Stimulated activated CD4-positive, alpha-beta T cell treated with anti-CD3 and anti-CD28 coated beads, TNF-alpha, amount 100 ng/mL, for 48 hours (primary cell): ENCODE measurements at regions not wholly inside any gene's neighbourhood (a gene's known extent, or its start where the extent isn't known, plus 50 kb on each side); places are given as distances from the start of the nearest gene placed in this dataset.
"Not testable (repeated sequence)": the region's sequence is repeated elsewhere in the genome, so short reads cannot be mapped to it uniquely, and the experiment has no call there.

Experiments used
- DNase-seq, 3 donors: peaks; one replicate each; pipeline ENCODE4 v3.0.0-alpha.2; 2020; ENCODE audit warnings: low read depth in 3 of 3

DNA sequence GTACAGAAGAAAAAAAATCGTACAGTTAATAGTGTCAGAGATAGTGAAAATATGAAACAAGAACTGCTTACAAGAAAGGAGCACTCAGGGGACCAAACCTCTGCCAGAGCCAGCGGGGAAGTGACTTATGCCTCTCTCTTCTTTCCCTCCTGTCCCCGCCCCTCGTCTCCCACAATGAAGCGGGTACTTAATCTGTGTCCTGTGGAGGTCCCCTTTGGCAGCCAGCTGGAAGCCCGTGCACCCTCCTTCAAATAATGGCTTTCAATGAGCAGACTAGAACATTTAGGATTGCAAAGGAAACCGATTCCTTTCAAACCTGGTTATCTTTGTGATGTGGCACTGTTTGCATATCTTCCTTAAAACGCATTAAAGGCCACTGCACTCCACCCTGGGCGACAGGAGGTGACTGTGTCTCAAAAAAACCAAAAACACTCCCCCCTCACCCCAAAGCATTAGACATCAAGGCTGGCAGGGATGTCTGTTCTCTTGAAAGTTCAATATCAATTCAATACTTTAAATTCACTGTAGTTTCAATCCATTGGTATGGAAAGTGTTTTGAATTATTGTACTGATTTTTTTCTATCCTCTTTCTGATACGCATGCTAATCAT lies 51.7 kb downstream of the PPIAL4C start:
- peak in 1 of 3 donors; percentile 7 for DNase-seq

DNA sequence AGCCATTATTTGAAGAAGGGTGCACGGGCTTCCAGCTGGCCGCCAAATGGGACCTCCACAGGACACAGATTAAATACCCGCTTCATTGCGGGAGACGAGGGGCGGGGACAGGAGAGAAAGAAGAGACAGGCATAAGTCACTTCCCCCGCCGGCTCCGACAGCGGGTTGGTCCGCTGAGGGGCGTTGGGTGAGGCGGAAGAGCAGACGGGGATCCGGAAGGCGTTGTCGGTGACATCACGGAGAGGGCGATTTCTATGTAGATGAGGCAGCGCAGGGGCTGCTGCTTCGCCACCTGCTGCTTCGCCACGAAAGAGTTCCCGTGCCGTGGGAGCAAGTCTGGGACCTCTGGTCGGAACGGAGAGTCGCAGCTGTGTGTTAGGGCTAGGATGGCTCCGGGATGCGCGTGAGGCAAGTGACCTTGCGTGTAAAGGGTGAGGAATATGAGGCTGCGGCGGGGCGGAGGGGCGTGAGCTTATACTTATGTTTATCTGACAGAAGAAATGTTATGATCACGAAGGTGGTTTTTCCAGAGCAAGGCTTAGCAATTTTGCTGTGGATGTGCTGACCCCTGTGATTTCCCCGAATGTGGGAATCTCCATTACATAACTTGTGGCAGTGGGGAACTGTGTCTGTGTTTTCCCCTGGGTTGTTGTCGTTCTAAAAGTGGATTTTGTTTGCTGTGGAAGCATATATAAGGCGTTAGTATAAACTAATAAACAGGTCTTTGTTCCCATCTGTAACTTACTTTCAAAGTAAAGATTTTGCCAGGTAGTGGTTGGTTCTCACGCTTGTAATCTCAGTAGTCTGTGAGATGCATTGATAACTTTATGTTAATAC lies 52.9 kb downstream of the PPIAL4C start:
- DNase-seq: peak; percentile 67 to 89 (median 81)

DNA sequence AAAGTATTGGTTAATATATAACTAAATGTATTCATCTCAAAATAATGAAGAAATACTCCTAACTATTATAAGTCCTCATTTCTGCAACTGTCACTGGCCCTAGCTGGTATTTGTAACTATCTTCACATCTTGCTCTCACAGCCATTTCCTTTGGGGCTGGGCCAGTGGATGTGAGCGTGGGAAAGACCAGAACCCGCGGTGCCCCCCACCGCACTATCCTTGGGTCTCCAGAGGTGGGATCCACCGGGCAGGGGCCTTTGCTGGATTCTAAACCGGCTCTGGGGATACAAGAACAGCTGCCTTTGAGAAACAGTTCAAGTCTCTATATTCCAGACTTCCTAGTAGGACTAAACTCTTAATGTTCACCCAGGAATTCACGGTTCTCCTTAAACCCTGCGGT lies 54.8 kb downstream of the PPIAL4C start:
- DNase-seq: not testable (repeated sequence)

DNA sequence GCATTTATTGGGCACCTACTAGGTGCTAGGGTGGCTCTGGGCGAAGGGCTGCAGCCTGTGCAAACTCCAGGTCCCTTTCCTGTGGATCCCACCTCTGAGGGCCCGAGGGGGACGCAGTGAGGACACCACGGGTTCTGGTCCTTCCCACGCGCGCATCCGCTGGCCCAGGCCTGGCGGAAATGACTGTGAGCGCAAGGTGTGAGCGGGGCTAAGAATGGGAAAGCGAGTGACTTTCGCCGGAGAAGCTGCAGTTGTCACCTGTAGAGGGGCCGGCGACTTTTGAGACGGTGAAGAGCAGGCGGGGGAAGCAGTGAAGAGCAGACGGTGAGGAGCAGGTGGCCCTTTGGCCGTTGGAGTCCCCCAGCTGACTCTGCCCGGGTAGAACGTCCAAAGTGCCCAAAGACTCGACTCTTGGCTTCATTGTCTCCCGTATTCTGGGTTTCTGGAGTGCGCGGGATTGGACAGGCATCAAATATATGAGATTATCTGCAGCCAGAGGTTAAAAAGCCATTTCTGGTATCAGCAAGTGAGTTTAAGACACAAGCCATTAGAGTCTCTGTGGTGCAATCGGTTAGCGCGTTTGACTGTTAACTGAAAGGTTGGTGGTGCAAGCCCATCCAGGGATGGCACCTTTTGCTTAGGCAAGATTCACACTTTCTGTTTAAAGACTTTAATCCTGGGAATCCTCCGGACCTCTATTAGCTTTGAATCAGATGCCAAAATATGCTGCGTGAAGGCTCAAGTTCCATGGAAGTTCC lies 55.4 kb downstream of the PPIAL4C start:
- DNase-seq: not testable (repeated sequence)

DNA sequence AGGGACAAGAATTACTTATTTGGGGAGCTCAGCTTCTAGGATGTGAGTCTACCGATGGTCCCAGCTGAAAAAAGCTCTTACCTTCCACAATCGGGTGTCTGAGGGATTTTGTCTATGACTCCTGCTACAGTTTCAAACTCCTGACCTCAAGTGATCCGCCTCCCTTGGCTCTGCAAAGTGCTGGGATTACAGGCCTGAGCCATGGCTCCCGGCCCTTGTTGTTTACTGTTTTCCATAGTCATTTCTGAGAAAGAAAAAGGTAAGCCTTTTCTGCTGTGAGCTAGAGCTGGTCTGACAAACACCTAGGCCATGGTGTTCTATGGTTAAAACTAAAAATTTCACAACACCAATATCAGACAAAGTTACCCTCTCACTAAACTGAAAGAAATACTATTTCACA lies 57.5 kb downstream of the PPIAL4C start:
- not testable (repeated sequence) for DNase-seq

DNA sequence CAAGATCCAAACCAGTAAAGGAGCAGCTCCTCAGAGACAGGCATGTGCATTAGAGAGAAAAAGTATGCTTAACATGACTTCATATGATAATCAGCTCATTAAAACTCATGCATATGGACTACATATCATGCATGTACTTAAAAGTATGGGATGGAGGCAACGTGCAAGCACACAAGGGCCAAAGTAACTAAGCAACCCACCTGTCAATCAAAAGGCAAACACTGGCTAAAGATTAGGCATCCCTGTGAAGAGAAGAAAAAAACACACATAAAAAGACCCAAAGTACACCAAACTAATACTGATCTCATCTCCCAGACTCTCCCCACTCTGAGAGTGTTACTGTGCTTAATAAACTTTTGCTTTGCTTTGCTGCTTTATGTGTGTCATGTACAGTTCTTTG lies 61.2 kb downstream of the PPIAL4C start:
- DNase-seq: not testable (repeated sequence)

DNA sequence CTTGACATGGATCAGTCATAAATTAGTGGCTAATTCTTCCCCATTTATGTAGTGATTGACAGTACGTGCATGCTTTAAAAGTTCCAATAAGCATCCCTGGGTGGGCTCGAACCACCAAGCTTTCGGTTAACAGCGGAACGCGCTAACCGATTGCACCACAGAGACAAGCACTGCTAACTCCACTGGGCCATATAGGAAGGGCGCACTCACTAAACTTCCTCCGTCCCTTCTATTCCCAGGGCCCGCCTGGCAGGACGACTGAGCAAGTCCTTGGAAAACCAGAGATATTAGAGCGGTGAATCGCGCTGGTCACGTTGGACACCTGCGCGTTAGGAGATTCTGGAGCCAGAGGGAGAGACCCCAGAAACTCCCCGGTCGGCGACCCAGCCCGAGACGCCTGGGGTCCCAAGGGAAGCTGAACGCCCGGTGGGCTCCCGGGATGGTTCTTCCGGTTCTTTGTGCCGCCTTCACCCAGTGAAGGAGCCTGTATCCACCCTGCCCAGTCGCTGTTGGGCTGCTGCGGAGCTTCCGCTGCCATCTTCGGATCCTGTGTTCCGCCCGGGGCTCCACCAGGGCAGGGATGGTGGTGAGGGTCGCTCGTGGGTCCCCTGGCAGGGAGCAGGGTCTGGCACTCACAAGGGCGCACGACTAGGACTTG lies 62.8 kb downstream of the PPIAL4C start:
- not testable (repeated sequence) for DNase-seq

DNA sequence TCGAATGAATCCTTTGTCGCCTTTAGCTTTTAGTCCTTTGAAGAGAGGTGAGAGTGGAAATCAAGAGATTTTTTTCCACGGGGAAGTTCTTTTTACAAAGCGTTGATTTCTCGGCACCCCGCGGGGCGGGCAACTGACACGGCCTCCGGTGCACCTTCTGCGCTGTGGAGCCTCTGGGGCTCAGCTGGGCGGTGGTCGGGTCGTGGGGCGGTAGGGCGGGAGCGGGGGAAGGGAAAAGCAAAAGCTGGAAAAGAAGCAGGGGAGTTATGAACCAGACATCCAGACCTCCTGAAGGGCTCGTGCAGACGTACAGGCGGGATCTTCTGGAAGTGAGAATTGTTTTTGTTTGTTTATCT lies 63.3 kb downstream of the PPIAL4C start:
- not testable (repeated sequence) for DNase-seq

DNA sequence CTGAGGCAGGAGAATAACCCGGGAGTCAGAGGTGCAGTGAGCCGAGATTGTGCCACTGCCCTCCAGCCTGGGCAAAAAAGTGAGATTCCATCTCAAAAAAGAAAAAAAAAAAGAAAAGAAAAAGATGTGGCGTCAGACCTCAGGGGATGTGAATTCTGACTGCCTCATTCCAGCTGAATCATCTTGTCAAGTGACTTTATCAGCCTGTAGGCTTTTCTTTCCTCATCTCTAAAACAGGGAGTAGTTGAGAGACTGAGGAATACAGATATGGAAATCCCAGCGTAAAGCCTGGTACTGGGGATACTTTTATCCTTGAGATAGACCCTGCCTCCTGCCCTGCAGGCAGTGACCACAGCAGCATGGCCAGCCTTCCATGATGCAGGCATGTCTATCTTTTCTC lies 74.1 kb downstream of the PPIAL4C start:
- not testable (repeated sequence) for DNase-seq

DNA sequence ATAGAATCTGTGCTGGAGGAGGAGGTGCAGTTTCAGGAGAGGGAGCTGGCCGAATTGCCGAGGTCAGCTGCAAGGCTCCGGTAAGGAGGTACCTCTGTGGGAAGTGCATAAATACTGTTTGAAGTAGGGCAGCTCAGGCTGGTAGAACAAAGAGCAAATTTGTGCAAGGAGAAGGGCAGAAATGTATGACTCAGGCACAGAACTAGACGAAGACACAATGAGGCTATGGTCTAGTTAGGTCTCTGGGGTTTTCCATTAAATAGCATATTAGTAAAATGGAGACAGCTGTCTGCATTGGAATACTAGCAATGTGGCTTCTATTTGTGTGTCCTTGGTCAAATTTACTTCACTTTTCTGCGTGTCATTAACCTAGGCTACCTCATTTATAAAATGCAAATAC lies 74.5 kb downstream of the PPIAL4C start:
- not testable (repeated sequence) for DNase-seq

DNA sequence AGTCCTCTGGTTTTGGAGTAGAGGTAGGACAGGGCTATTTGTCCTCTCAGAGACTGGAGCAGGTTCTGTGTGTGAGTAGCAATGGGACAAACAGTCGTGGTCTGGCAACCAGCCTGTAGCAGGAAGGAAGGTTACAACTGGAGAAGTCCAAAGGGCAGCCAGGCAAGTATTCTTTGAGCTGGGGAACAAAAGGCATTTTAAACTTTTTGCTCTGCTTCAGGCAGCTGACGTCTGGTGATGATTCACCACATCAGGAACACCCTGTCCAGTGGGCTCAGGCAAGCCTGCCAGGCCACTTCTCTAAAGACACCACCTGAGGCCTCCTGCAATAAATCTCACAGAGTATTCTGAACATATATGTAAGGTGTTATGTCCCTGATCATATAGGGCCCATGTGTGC lies 81.0 kb downstream of the PPIAL4C start:
- not testable (repeated sequence) for DNase-seq

DNA sequence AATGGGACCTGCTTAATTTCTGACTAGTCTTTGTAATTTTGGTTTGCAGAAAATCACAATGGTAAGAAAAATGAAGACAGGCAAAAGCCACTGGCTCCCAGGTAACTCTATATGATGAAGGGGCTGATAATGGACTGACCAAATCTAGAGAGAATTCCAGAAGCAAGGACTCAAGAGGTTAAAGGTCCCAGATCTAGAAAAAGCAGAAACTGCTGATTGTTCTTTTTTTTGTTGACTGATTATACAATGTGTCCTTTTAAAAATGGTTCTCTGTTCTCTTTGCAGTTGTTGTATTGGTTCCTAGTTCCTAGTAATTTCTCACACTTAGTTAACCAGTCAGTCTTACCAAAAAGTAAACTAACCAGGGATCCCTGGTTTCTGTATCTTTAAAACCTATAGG lies 81.4 kb downstream of the PPIAL4C start:
- not testable (repeated sequence) for DNase-seq

DNA sequence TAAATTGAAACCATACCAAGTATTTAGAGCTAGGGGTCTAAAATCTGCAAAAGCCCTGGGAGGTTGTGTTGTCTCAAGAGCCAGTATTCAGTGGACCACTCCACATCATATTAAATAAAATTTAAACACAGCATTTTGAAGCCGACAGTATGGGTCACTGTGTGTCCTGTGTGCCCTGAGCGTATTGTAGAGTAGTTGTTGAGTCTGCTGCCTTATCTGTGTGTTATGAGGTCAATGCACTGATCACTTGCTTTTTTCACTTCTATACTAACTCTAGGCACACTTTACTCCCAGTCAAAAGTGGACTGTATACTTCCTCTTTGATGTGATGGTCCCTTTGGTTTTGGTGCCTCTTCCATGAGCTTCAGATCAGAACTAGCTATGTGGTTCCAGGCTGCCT lies 81.9 kb downstream of the PPIAL4C start:
- DNase-seq: not testable (repeated sequence)

DNA sequence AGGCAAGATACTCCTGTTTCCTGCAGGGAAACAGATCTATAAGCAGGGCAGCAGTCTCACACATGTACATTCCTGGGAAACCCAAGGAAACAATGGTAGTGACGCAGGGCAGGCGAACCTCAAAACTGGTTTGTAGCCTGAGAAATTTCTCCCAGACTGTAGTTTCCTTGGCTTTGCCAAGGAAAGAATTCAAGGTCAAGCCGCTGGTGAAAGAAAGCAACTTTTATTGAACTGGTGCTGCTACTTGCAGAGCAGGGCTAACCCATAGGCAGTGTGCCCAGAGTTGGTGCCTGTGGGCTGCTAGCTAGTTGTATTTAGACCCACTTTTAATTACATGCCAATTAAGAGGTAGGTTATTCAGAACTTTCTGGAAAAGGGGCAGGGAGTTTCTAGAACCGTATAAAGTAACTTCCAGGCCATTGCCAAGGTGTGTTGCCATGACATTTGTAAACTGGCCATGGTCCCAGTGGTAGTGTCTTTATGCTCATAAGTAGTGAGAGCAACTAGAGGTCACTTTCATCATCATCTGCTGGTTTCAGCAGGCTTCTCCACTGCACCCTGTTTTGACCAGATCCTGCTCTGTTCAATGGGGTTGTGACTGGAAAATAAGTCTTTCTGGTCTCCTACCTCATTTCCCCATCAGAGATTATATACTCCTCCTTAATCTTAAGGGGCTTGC lies 89.7 kb downstream of the PPIAL4C start:
- not testable (repeated sequence) for DNase-seq

DNA sequence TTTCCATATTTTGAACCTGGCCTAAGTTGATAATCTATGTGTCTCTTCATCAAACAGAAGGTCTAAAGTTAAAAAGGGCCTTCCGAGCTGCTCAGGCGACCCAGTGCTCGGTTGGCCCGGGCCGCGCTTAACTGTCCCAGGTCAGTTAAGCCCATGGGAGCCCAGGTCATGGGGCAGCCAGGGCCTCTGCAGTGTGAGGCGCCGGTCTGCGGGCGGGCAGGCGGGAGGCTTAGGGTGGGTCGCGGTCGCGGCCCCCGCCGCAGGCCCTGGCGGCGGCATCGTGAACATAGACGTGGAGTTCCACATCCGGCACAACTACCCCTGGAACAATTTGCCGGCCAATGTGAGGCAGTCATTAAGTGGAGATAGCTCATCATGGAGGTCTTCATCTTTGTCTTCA lies 91.3 kb downstream of the PPIAL4C start:
- DNase-seq: not testable (repeated sequence)

DNA sequence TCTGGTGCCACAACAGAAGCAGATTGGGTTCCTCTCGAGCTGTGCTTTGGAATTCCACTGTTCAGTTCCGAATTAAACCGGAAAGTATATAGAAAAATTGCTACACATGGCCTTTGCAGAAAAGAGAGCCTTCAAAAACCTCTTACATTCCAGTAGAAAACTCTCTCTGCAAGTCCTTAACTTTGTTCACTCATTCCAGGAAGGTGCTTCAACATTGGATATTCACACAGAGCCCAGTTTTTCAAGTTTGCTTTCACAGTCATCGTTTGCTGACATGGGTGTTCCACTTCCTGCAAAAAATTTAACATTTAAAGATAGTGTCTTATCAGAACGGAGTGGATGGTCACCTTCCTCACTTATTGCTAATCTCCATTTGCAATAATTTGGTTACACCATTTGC lies 93.7 kb downstream of the PPIAL4C start:
- DNase-seq: not testable (repeated sequence)

DNA sequence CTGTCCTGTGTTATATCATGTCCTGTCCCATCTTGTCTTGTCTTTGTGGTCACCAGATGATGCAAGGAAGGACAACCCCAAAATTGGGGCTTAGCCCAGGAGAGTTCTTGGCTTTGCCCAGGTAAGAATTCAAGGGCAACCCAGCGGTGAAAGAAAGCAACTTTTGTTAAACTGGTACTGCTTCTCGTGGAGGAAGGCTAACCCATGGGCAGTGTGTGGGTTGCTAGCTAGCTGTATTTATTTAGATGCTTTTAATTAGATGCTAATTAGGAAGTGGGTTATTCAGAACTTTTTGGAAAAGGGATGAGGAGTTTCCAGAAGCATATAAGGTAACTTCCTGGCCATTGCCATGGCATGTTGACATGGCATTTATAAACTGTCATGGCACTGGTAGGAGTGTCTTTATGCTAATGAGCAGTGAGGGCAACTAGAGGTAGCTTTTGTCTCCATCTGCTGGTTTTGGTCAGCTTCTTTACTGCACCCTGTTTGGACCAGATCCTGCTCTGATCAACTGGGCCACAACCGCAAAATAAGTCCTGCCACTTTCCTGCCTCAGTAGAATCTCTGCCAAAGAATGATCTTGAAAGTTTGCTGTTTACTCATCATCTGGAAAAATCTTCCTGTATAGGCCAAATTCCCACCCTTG lies 95.8 kb upstream of the FCGR1A start:
- not testable (repeated sequence) for DNase-seq

DNA sequence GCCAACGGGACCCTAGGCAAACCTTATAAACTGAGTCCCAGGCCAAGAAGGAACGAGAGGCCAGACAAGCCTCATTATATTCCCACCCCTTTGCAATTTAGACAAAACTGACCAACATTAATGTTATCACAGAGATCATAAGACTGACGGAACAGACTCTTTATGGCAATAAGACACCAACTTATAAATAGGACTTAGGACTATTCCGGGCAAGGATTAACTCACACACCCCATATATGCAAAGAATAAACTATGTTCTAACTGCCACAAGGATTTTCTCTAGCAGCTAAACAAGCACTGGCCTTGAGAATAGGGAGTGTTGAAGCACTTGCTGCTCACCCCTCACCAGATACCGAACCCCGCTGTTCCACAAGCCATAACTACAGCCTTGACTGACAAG lies 91.1 kb upstream of the FCGR1A start:
- not testable (repeated sequence) for DNase-seq

DNA sequence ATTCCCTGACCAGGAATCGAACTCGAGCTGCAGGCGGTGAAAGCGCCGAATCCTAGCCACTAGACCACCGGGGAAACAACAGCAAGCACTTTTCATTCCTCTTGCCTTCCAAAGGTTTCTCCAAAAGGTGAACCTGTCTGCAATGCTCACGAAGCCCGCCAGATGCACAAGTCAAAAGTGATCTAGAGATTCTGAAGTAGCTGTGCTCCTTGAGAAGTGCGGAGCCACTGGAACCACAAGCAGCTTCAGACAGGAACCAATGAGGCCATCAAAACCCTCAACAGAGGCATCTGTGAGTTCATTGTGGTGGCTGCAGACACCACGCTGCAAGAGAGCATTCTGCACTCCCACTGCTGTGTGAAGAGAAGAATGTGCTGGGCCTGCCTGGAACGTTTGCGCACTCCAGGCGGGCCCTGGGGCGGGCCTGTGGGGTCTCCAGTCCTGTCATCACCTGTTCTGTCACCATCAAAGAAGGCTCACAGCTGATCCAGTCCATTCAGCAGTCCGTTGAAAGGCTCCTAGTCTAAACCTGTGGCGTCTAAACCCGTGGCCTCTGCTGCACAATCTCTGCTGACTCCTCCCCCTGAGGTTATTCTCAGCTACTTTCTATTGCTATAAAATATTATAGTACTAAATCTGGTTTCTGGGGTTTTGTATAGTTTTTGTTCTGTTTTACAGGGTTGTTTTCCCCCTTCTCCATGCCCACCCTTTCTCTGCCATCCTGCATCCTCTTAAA lies 89.5 kb upstream of the FCGR1A start:
- DNase-seq: not testable (repeated sequence)

DNA sequence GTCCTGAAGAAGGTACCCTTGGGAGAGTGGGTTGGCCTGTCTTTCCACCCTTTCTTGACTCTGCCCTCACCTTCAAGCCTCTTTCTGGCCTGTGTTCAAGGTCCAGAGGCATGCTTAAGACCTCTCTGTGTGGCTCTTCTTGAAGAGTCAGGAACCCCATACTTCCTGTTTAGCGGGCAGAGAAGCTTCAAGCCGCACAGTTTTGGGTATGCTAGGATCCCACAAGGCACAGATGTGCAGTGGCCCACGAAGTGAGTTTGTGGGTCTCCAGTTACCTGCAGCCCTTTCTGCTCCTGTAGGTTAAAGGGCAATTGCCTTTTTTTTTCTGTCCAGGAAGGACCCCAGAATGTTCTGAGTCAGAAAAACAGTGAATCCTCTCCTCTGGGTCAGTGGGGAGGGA lies 87.4 kb upstream of the FCGR1A start:
- DNase-seq: not testable (repeated sequence)
